ENCODE measurements at regions not wholly inside any gene's neighbourhood (a gene's known extent, or its start where the extent isn't known, plus 50 kb on each side); places are given as distances from the start of the nearest gene placed in this dataset.
A peak's percentile ranks its signal among the peaks of the same experiment; 100 is the strongest.

GRCh38 chr13:76383676-76384461 lies 502.3 kb downstream of the KCTD12 start:
- 10 to 15% (median 11%) methylated on average over 2 of the region's 2 CpGs for WGBS, 3 donors
- Histone ChIP-seq H3K4me1 (ENCODE audit: insufficient read depth) (peaks cover 1% of the 10 kb centered on the region), H3K27me3 (no peaks in the 10 kb centered on the region), H3K4me3 (no peak overlapping the region), H3K27ac (no peak overlapping the region), H3K36me3 (no peaks in the 10 kb centered on the region), H3K9me3 (no peaks in the 10 kb centered on the region)
- TF ChIP-seq EP300 (IDR thresholded peaks at IDR 0.05) (no peak), POLR2A (IDR thresholded peaks at IDR 0.05) (no peak), CTCF (IDR thresholded peaks at IDR 0.05) (no peak)
- intact Hi-C loops (cut with DNase I): no loop called here
- peak in 2 of 5 donors; percentile 16 to 28 for DNase-seq

GRCh38 chr13:76380446-76381065 lies 505.6 kb downstream of the KCTD12 start:
- 17 to 42% (median 24%) methylated on average over 1 of the region's 1 CpG for WGBS, 3 donors
- H3K4me3 ChIP-seq: no peak overlapping the region
- no peak for TF ChIP-seq POLR2A (IDR thresholded peaks at IDR 0.05)
- no peak for DNase-seq
- H3K4me1 ChIP-seq (ENCODE audit: insufficient read depth): peaks cover 1% of the 10 kb centered on the region
- no peaks in the 10 kb centered on the region for H3K27me3 ChIP-seq
- H3K36me3 ChIP-seq: no peaks in the 10 kb centered on the region
- intact Hi-C loops (cut with DNase I): no loop called here
- no peaks in the 10 kb centered on the region for H3K9me3 ChIP-seq
- H3K27ac ChIP-seq: no peak overlapping the region

GRCh38 chr13:76379341-76380105 lies 506.7 kb downstream of the KCTD12 start:
- WGBS, 3 donors: 92 to 95% (median 93%) methylated on average over 4 of the region's 4 CpGs
- no peaks in the 10 kb centered on the region for H3K4me1 ChIP-seq (ENCODE audit: insufficient read depth)
- DNase-seq: no peak
- no peak for TF ChIP-seq POLR2A (IDR thresholded peaks at IDR 0.05)
- TF ChIP-seq CTCF (IDR thresholded peaks at IDR 0.05): no peak
- no peak for TF ChIP-seq EP300 (IDR thresholded peaks at IDR 0.05)
- H3K36me3 ChIP-seq: no peaks in the 10 kb centered on the region
- H3K4me3 ChIP-seq: no peak overlapping the region
- no peaks in the 10 kb centered on the region for H3K9me3 ChIP-seq
- H3K27me3 ChIP-seq: no peaks in the 10 kb centered on the region
- no peak overlapping the region for H3K27ac ChIP-seq
- intact Hi-C loops (cut with DNase I): no loop called here

GRCh38 chr13:76378767-76379166 lies 507.4 kb downstream of the KCTD12 start:
- no peaks in the 10 kb centered on the region for H3K36me3 ChIP-seq
- no peaks in the 10 kb centered on the region for H3K9me3 ChIP-seq
- DNase-seq: no peak
- no peaks in the 10 kb centered on the region for H3K27me3 ChIP-seq
- no peak for TF ChIP-seq EP300 (IDR thresholded peaks at IDR 0.05)
- TF ChIP-seq CTCF (IDR thresholded peaks at IDR 0.05): no peak
- TF ChIP-seq POLR2A (IDR thresholded peaks at IDR 0.05): no peak
- intact Hi-C loops (cut with DNase I): no loop called here
- H3K27ac ChIP-seq: no peak overlapping the region
- 80 to 91% (median 85%) methylated on average over 1 of the region's 1 CpG for WGBS, 3 donors
- no peak overlapping the region for H3K4me3 ChIP-seq
- no peaks in the 10 kb centered on the region for H3K4me1 ChIP-seq (ENCODE audit: insufficient read depth)

Data from ovary (tissue), 7 donors.